ENCODE measurements at regions not wholly inside any gene's neighbourhood (a gene's known extent, or its start where the extent isn't known, plus 50 kb on each side); places are given as distances from the start of the nearest gene placed in this dataset.
"Not testable (repeated sequence)": the region's sequence is repeated elsewhere in the genome, so short reads cannot be mapped to it uniquely, and the experiment has no call there.

- DNase-seq (ENCODE audit: insufficient read length) (no peak), FAIRE-seq (no peak)
- no peak for TF ChIP-seq POLR2A (IDR thresholded peaks at IDR 0.05; ENCODE audit: low read depth, low read length)
- TF ChIP-seq TAF1 (IDR thresholded peaks at IDR 0.05; ENCODE audit: borderline replicate concordance, low read depth, low read length), result no peak
- no peak for TF ChIP-seq POLR2AphosphoS5 (IDR thresholded peaks at IDR 0.05; ENCODE audit: low read depth, low read length)
Observed at GRCh38 chr4:72901553-72901952, 168.0 kb downstream of the COX18 start.

GRCh38 chr4:72900952-72901351, 168.6 kb downstream of the COX18 start:
- DNase-seq (ENCODE audit: insufficient read length), result no peak
- no peak for TF ChIP-seq TAF1 (IDR thresholded peaks at IDR 0.05; ENCODE audit: borderline replicate concordance, low read depth, low read length)
- no peak for TF ChIP-seq POLR2AphosphoS5 (IDR thresholded peaks at IDR 0.05; ENCODE audit: low read depth, low read length)
- TF ChIP-seq POLR2A (IDR thresholded peaks at IDR 0.05; ENCODE audit: low read depth, low read length), result no peak
- FAIRE-seq, result no peak

- TF ChIP-seq POLR2A (IDR thresholded peaks at IDR 0.05; ENCODE audit: low read depth, low read length), result no peak
- TF ChIP-seq TAF1 (IDR thresholded peaks at IDR 0.05; ENCODE audit: borderline replicate concordance, low read depth, low read length), result no peak
- no peak for TF ChIP-seq POLR2AphosphoS5 (IDR thresholded peaks at IDR 0.05; ENCODE audit: low read depth, low read length)
Observed at GRCh38 chr4:72899621-72900020, 169.9 kb downstream of the COX18 start.

GRCh38 chr4:72899214-72899613, 170.3 kb downstream of the COX18 start:
- no peak for TF ChIP-seq POLR2A (IDR thresholded peaks at IDR 0.05; ENCODE audit: low read depth, low read length)
- TF ChIP-seq POLR2AphosphoS5 (IDR thresholded peaks at IDR 0.05; ENCODE audit: low read depth, low read length), result no peak
- TF ChIP-seq TAF1 (IDR thresholded peaks at IDR 0.05; ENCODE audit: borderline replicate concordance, low read depth, low read length), result no peak
- DNase-seq (ENCODE audit: insufficient read length) (no peak), FAIRE-seq (no peak)

More at GRCh38 chr4:72899621-72900020, 169.9 kb downstream of the COX18 start:
- DNase-seq (ENCODE audit: insufficient read length), result no peak
- FAIRE-seq, result no peak

GRCh38 chr4:72896515-72896914, 173.0 kb downstream of the COX18 start:
- FAIRE-seq (no peak), DNase-seq (ENCODE audit: insufficient read length) (no peak)
- TF ChIP-seq TAF1 (IDR thresholded peaks at IDR 0.05; ENCODE audit: borderline replicate concordance, low read depth, low read length) (no peak), POLR2A (IDR thresholded peaks at IDR 0.05; ENCODE audit: low read depth, low read length) (no peak), POLR2AphosphoS5 (IDR thresholded peaks at IDR 0.05; ENCODE audit: low read depth, low read length) (no peak)

- DNase-seq (ENCODE audit: insufficient read length) (no peak), FAIRE-seq (no peak)
- TF ChIP-seq TAF1 (IDR thresholded peaks at IDR 0.05; ENCODE audit: borderline replicate concordance, low read depth, low read length) (no peak), POLR2A (IDR thresholded peaks at IDR 0.05; ENCODE audit: low read depth, low read length) (no peak), POLR2AphosphoS5 (IDR thresholded peaks at IDR 0.05; ENCODE audit: low read depth, low read length) (no peak)
Observed at GRCh38 chr4:72895408-72895807, 174.1 kb downstream of the COX18 start.

GRCh38 chr4:72893354-72894066, 176.0 kb downstream of the COX18 start:
- TF ChIP-seq TAF1 (IDR thresholded peaks at IDR 0.05; ENCODE audit: borderline replicate concordance, low read depth, low read length) (no peak), POLR2AphosphoS5 (IDR thresholded peaks at IDR 0.05; ENCODE audit: low read depth, low read length) (no peak), POLR2A (IDR thresholded peaks at IDR 0.05; ENCODE audit: low read depth, low read length) (no peak)
- DNase-seq (ENCODE audit: insufficient read length), result no peak
- FAIRE-seq, result no peak

GRCh38 chr4:72888331-72888730, 181.2 kb downstream of the COX18 start:
- FAIRE-seq, result no peak
- TF ChIP-seq TAF1 (IDR thresholded peaks at IDR 0.05; ENCODE audit: borderline replicate concordance, low read depth, low read length) (no peak), POLR2AphosphoS5 (IDR thresholded peaks at IDR 0.05; ENCODE audit: low read depth, low read length) (no peak), POLR2A (IDR thresholded peaks at IDR 0.05; ENCODE audit: low read depth, low read length) (no peak)

GRCh38 chr4:72887152-72887551, 182.4 kb downstream of the COX18 start:
- FAIRE-seq, result no peak
- TF ChIP-seq POLR2AphosphoS5 (IDR thresholded peaks at IDR 0.05; ENCODE audit: low read depth, low read length), result no peak
- TF ChIP-seq TAF1 (IDR thresholded peaks at IDR 0.05; ENCODE audit: borderline replicate concordance, low read depth, low read length), result no peak
- TF ChIP-seq POLR2A (IDR thresholded peaks at IDR 0.05; ENCODE audit: low read depth, low read length), result no peak
- no peak for DNase-seq (ENCODE audit: insufficient read length)

More at GRCh38 chr4:72888331-72888730, 181.2 kb downstream of the COX18 start:
- no peak for DNase-seq (ENCODE audit: insufficient read length)

GRCh38 chr4:72886602-72887001, 182.9 kb downstream of the COX18 start:
- DNase-seq (ENCODE audit: insufficient read length), result no peak
- TF ChIP-seq TAF1 (IDR thresholded peaks at IDR 0.05; ENCODE audit: borderline replicate concordance, low read depth, low read length) (no peak), POLR2A (IDR thresholded peaks at IDR 0.05; ENCODE audit: low read depth, low read length) (no peak), POLR2AphosphoS5 (IDR thresholded peaks at IDR 0.05; ENCODE audit: low read depth, low read length) (no peak)
- no peak for FAIRE-seq

- DNase-seq (ENCODE audit: insufficient read length); FAIRE-seq: not testable (repeated sequence)
Observed at GRCh38 chr4:72884225-72884624, 185.3 kb downstream of the COX18 start.

GRCh38 chr4:72876946-72877345, 192.6 kb downstream of the COX18 start:
- DNase-seq (ENCODE audit: insufficient read length), result no peak
- no peak for FAIRE-seq
- TF ChIP-seq POLR2A (IDR thresholded peaks at IDR 0.05; ENCODE audit: low read depth, low read length) (no peak), TAF1 (IDR thresholded peaks at IDR 0.05; ENCODE audit: borderline replicate concordance, low read depth, low read length) (no peak), POLR2AphosphoS5 (IDR thresholded peaks at IDR 0.05; ENCODE audit: low read depth, low read length) (no peak)
